Amniotic stem cell (primary cell): ENCODE measurements at regions not wholly inside any gene's neighbourhood (a gene's known extent, or its start where the extent isn't known, plus 50 kb on each side); places are given as distances from the start of the nearest gene placed in this dataset.

Experiments
- DNase-seq: peaks from one replicate; lab custom pipeline; 2025; lab: John Stamatoyannopoulos, UW

DNA sequence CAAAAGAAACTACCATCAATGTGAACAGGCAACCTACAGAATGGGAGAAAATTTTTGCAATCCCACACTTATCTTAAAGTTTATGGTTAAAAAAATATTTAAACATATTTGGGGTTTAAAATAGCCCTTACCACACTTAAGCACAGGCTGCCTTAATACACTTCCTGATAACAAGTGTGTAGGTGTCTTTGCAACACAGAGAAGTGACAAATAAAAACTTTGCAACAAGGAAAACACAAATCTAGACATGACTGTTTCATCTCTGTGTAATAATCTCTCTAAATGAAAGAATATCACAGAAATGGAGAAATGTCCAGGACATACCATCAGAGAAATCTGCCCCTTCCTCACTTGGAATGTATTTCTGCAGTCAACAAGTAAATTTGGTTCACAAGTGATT lies 464.1 kb upstream of the ARHGEF26 start:
- no peak for DNase-seq

DNA sequence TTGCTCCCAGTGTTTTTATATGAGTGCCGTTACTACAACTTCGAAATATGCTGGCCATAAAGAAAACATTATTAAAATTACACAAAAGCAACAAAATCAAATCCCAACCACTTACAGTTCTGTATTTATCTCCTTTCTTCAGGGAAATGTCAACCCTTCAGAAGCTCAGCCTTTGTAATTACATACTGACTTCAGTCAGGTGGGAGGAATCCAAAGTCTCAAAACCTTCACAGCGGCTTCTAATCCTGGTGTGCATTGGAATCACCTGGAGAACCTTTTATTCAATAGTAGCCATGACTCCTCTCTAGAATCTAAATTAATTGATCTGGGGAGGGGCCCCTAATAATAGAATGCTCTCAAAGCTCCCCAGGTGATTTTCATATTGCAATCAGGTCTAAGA lies 463.7 kb upstream of the ARHGEF26 start:
- DNase-seq, result no peak

DNA sequence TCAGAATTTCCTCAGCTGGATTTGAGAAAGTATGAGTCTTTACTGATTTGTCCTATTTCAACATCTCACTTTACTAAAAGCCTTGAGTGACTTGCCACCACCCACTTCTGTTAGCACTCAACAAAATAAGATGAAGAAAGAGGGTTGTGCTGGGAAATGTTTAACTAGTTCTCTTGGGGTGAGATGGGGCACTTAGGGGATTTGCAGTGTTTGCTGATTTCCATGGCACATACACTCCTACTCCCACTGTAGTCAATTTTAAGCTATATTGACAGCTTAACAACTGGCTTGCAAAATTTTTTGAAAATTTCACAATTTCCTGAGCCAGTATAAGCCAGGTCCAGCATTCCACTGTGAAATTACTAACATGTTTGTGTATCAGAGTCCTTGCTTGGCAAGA lies 463.1 kb upstream of the ARHGEF26 start:
- no peak for DNase-seq

DNA sequence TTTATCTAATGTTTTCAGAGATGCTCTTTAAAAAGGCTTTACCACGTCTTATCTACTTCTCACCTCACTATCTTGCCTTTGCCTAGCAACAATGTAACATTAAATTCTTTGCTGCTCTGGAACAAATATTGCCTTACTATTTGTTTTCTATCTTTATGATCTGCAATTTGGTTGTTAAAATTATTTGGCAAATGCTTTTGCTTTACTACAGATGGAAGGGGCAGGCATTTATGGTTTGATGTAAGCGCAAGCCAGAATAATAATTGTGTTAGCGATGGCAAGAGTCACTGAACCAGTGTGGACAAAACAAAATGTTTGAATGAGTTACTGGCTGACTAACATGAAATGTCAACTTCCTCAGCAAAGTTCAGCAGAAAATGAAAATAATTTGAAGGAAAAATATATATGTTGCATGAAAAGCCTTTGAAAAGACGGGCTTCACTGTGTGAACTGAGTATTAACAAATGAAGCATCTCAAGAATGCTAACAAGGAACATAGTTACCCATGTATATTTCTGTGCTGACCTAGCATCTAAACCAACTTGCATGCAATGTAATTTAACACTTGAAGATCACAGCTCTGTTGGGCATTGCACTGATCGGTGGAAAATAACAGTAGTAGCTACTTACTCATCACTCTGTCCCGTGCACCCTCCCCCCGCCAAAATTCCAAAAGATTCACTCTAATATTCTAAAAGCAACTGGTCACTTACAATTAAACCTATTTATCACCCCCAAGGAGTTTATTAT lies 454.0 kb upstream of the ARHGEF26 start:
- no peak for DNase-seq

DNA sequence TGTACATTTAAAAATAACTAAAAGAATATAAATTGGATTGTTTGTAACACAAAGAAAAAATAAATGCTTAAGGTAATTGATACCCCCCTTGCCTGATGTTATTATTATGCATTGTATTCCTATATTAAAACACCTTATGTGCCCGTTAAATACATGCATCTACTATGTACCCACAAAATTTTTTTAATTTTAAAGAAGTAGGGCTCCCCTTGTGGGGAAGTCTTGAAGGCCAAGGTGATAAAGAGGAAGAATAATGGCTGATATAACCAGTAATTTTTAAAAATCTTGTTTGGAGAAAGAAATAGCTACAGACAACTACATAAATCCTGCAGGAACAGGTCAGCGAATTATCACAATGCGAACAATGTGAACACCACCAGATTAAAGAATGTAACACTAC lies 451.7 kb upstream of the ARHGEF26 start:
- no peak for DNase-seq

DNA sequence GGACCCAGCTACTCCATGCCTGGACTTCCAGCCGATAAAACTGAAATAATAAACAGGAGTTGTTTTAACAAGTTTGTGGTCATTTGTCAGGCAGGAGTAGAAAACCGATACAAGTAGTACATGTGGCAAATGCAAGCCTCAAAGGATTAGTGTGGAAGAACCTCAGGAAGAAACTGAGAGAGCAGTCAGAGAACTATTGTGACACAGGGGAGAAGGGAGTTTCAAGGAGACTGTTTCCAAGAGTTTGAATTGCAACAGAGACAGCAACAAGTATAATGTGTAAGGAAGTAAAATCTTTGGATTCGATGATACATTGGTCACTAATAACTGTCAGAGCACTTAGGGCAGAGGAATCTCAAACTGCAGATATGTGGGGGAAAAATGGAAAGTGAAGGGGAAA lies 450.6 kb upstream of the ARHGEF26 start:
- DNase-seq, result no peak

DNA sequence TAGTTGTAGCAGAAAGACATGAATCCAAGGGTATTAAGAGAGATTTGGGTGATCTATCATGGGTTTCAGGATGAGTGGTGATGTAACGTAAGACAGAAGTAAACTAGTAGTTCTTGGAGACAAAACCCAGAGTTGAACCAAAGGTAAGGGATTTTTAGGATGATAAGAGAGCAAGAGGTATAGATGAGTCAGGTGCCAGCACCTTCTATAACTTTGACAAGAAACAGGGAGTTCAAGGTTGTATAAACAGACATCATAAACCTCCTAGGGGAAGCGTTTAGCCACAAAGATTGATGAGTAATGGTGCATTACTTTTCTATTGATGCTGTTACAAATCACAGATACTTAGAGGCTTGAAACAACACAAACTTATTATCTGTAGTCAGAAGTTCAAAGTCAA lies 447.3 kb upstream of the ARHGEF26 start:
- DNase-seq, result no peak

DNA sequence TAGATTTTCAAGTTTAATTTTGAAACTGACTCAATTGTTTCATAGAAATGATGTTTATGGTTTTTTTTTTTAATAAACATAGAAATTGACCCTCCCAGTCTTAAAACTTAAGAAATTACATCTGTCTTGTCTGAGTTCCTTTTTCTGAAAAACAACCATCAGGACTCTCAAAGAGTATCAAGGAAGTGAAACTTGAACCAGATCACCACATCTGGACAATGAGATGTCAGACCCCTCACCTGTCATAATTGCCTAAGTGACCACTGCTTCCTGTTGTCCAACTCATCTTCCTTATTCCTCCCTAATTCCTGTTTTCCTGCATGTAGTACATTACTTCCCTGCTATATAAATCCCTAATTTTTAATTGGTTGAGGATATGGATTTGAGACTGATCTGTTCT lies 441.5 kb upstream of the ARHGEF26 start:
- DNase-seq, result no peak

DNA sequence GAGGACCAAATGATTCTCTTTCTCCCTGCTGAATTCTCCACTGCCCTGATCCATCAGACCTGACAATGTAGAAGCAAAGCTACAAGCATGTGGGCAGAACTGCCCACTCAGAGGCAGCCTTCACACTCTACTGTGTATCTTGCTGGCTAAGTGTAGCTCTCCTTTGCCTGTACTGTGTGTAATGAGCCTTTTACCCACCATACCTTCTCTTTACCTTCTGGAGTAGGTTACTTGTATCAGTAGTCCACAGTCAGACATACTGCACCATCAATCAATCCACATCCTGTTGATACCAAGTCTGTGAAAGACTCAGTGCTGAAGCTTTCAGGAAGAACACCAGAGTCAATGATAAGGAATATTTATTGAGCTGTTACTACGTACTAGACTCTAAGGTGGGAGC lies 440.7 kb upstream of the ARHGEF26 start:
- DNase-seq, result no peak

DNA sequence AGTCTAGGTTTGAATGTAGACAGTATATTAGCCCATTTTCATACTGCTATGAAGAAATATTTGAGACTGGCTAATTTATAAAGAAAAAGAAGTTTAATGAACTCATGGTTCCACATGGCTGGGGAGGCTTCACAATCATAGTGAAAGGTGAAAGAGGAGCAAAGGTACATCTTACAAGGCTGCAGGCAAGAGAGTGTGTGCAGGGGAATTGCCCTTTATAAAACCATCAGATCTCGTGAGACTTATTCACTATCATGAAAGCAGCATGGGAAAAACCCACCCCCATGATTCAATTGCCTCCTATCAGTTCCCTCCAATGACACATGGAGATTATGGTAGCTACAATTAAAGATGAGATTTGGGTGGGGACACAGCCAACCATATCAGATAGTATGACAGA lies 440.1 kb upstream of the ARHGEF26 start:
- DNase-seq, result no peak

DNA sequence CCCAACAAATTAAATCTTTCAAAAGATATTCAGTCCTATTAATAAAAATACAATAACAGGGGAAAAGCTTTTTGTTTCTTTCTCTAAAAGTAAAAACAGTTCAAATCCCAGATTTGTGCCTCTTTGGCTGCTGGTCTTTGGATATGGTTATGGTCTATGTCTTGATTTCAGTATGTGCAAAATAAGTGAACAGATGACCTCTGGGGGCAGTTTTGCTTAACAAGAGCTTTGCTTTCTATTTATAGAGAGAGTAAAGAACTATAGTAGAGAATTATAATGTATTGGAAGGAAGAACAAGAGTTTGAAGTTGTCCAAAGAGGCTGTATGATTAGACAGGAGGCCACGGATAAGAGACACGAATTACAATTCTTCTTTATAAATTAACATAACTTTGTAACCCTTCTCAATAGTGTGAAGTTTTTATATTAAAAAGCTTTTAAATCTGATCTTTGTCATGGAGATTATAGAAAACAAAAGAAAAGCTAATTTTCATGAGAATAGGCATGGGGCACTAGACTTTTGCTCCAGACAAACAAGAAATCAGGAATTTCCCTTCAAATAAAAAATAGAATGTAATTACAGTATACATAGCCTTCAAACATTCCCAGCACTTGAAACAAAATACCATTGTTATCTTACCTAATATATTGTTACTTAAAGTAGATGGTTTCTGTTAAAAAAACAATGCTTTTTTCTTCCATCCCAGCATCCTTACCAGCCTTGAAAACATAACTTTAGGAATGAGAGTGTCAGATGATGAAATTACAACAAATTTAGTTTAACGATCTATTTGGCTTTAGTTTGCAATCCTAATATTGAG lies 432.7 kb upstream of the ARHGEF26 start:
- DNase-seq, result no peak

DNA sequence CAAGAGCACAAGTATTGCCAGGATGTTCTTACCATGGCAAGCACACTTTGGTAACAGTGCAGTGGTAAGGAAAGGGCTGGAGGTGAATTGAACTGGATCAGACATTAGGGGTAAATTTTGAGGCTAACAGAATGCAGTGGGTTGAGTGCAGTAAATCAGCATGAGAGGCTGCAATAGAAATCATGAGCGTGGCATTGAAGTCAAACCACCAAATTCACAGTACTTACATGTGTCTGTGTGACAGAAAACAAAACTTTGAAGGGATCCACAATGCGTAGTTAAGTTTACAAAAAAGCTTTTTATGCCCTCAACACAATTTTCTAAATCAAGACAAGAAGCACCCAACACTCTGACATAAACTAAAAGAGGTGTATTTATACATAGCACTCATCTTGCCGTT lies 428.0 kb upstream of the ARHGEF26 start:
- no peak for DNase-seq

DNA sequence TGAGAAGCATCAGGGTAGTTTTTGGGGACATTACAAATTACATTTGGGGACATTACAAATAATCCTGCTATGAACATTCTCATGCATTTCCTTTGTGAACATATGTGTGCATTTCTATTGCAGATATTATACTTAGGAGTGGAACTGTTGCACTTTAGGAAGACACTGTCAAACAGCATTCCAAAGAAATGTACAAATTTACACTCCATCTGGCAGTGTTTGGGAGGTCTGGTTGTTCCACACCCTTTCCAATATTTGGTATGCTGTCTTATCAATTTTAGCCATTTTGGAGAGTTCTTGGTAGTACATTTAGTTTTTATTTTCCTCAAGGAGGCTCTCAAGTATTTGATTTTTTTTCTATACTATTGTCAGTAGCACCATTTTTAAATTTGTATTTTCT lies 419.1 kb upstream of the ARHGEF26 start:
- no peak for DNase-seq

DNA sequence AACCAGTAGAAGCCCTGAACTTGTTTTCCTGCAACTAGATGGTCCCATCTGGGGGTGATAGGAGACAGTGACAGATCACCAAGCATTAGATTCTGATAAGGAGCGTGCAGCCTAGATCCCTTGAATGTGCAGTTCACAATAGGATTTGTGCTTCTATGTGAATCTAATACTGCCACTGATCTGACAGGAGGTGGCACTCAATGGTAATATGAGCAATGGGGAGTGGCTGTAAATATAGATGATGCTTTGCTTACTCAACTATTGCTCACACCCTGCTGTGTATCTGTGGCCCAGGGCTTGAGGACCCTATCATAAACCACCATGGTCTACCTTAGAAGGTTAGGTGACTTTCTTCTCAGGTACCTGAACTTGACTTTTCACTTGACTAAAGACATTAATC lies 417.1 kb upstream of the ARHGEF26 start:
- no peak for DNase-seq

DNA sequence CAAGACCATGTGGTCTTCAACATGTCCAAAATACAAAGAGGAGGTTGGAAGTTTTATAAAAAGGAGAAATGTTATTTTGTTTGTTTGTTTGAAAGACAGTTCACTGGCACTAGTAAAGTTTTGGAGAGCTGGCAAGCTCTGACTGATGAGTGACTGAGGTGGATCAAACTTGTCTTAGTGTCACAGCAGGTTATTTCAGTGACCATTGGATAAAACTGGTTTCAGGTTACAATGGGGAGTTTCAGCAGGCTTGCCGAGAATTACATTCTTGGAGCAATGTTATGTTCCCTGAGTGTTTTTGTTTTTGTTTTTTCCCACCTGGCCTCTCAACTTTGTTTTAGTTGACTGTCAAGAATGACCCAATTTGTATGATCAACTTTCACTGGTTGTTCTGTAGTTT lies 414.5 kb upstream of the ARHGEF26 start:
- no peak for DNase-seq

DNA sequence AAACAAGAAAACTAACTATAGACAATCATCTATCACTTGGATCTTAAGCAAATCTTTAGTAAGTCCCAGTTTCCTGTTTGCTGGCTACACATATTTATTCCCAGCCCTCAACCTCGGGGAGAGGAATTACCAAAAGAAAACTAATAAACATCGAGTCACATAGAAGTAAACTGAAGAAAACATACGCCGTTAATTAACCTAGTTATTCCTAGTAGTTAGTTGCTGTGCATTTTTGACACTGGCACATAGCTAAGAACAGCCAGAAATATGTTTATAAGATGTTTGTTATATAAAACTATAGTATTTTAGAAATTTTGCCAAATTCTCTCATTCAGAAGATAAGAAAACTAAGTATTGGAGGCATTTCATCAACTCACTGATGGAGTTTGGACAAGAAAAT lies 407.2 kb upstream of the ARHGEF26 start:
- DNase-seq, result no peak

DNA sequence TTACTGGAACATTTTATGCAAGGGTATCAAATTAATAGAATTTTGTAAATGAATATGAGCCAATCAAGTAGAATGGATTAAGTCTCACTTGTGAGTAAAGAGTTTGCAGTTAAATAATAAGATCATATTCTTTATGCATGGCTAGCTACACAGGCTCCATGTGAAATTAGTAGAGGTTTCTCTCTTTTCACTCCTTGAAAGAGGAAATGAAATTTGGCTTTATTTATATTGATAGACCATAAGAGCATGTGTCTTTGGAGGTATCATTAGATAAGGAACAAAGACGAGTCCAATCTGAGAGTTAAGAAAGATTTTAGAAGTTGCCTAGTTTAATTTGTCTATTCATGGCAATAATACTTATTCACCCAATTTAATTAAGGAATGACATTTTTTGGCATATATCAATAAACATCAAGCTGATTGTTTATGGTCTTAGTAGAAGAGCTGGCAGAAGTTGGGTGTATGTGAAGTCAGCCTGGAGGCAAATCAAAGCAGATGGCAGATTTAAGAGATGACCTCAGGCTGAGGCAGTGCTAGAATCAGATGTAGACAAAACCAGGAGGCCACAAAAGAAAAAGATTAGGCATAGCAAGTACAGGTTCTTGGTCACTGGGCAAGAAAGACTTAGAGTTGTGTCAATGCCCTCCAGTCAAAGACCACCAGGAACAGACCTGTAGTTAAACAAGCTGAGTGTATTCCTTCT lies 406.5 kb upstream of the ARHGEF26 start:
- no peak for DNase-seq

DNA sequence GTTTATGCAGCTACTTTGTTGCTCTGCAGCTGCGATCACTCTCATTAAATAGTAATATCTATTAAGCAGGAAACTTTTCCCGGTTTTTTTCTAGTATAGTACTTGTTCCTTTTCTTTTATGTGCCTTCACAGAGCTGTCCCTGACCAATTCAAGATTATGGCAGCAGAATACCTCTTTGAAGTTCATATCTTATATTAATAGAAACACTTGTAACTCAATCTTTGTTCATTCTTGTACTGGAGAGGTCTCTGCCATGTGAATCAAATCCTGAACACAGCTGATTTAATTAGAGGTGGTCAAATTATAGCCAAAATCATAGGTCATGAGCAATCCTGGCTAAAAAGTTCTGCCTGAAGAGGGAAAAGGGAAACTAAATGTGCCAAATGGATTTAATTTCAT lies 399.0 kb upstream of the ARHGEF26 start:
- no peak for DNase-seq

DNA sequence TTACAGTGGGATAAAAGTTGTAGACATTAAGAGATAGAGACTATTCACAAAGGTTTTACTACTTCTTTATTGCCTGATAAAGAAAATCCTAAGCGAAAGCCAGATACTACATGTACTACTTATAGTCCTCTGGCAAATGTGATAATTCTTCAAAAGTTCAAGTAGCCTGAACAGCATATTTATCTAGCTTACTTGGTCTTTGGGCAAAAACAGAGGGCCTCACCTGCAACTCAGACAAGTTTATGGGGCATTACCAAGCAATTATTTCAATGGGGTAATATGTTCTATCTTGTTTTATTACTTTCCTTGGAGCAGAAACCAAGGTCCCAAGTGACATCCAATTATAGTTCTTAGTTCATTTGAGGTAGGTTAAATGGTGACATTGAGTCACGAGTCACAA lies 390.1 kb upstream of the ARHGEF26 start:
- no peak for DNase-seq

DNA sequence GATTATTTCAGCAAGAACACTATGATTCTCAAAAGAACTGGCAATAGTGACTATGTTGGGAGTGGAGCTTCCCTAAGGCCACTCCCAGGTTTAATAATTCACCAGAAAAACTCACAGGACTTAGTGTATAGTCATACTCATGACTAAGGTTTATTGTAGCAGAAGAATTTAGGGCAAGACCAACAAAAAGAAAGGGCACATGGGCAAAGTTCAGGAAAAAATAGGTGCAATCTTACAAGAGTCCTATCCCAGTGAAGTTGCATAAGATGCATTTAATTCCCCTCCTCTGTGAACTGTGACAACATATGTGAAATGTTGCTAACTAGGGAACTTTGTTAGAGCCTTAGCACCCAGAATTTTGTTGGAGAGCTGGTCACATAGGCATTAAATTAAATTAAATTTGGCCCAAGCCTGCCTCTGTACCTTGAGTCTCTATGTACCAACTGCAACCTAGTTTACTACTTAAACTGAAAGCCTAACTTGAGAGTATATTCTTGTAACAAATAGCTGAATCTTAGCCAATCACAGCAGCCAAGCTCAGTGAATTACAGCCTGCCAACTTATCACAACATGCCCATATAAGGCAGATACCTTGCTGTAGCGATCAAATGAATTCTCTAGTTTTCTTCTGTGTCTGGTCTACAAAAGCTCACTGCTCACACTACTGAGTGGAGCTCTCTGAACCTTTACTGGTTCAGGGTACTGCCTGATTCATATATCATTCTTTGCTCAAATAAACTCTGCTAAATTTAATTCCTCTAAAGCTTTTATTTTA lies 386.2 kb upstream of the ARHGEF26 start:
- DNase-seq, result no peak

DNA sequence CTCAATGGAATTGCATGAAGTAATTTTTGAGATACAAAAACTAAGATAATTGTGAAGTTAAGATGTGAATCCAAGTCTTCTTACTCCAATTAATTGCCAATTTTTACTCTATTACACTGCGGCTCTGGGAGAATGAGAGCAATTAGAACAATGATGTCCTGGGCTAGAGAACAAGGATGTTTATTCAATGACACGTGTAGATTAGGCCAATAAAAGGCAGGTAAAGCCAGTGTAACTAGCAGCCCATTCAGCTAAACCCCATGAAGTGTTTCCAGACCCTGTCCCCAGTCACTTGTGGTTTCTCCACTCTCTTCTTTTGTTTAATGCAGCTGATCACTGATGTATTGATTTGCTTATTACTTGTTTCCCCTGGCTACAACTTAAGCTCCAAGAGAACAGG lies 381.1 kb upstream of the ARHGEF26 start:
- DNase-seq, result no peak

DNA sequence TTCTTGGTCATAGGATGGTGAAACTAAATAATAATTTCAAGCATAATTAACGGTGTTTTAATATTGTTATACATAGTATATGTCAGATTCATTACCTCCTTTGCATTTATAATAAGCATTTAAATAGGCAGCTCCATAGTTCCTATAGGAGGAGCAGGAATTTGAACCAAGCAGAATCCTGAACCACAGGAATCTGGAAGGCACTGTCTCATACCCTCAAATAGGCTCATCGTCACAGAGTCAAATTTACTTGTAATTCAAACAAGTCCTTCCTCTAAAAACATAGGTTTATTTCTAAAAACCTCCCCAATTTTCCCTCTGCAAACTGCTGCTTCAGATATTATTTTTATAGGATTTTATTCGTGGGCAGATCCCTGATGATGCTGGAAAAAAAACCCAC lies 376.3 kb upstream of the ARHGEF26 start:
- no peak for DNase-seq
